Neural cell (in vitro differentiated cells): ENCODE measurements at regions not wholly inside any gene's neighbourhood (a gene's known extent, or its start where the extent isn't known, plus 50 kb on each side); places are given as distances from the start of the nearest gene placed in this dataset.

Source experiments
- H2AFZ ChIP-seq: fragments of 200-600, 300-800 bp; sonication (generic), shearing (Covaris generic); 2 replicates; pipeline ENCODE4 v1.6.0; 2014; ENCODE audit warnings: low read depth, mild to moderate bottlenecking, antibody characterized with exemption, low read length, moderate library complexity
- H3F3A ChIP-seq: fragments of 200-600 bp; shearing (Covaris generic); 2 replicates; pipeline ENCODE4 v1.6.1; 2016; ENCODE audit warnings: mild to moderate bottlenecking, moderate library complexity, mixed read lengths, antibody characterized with exemption, low read length; ENCODE audit not compliant: insufficient read depth, poor library complexity, severe bottlenecking
- H3K27ac ChIP-seq: fragments of 200-600, 300-800 bp; sonication (generic), shearing (Covaris generic); 2 replicates; pipeline ENCODE4 v1.5.1; 2014; ENCODE audit warnings: mild to moderate bottlenecking, low read length, moderate library complexity
- H3K27me3 ChIP-seq: fragments of 300-800, 200-600 bp; sonication (generic), shearing (Covaris generic); 2 replicates; pipeline ENCODE4 v1.6.0; 2014; ENCODE audit warnings: mild to moderate bottlenecking, low read depth, low read length, moderate library complexity; ENCODE audit not compliant: insufficient read depth
- H3K36me3 ChIP-seq: fragments of 300-800, 200-600 bp; sonication (generic), shearing (Covaris generic); 2 replicates; pipeline ENCODE4 v1.5.1; 2014; ENCODE audit warnings: mild to moderate bottlenecking, antibody characterized with exemption, low read length, moderate library complexity; ENCODE audit not compliant: insufficient read depth
- H3K4me2 ChIP-seq: fragments of 300-800, 200-600 bp; sonication (generic), shearing (Covaris generic); 2 replicates; pipeline ENCODE4 v1.6.0; 2014; ENCODE audit warnings: mild to moderate bottlenecking, low read length
- H3K4me3 ChIP-seq: fragments of 300-800, 200-600 bp; sonication (generic), shearing (Covaris generic); 2 replicates; pipeline ENCODE4 v1.5.1; 2014; ENCODE audit warnings: mild to moderate bottlenecking, low read length, moderate library complexity
- H3K79me2 ChIP-seq: fragments of 200-600 bp; shearing (Covaris generic); replicated peaks from 2 replicates; pipeline ENCODE4 v1.6.0; 2014; ENCODE audit warnings: mild to moderate bottlenecking, low read length, moderate library complexity; ENCODE audit not compliant: insufficient read depth
- H3K9ac ChIP-seq: fragments of 300-800, 200-600 bp; sonication (generic), shearing (Covaris generic); 2 replicates; pipeline ENCODE4 v1.6.1; 2016; ENCODE audit warnings: mild to moderate bottlenecking, low read length, mixed read lengths
- H3K9me2 ChIP-seq: fragments of 200-600 bp; shearing (Covaris generic); 2 replicates; pipeline ENCODE4 v1.6.1; 2016; ENCODE audit warnings: mild to moderate bottlenecking, low read length, mixed read lengths; ENCODE audit not compliant: insufficient read depth
- H3K9me3 ChIP-seq: fragments of 200-600, 300-800 bp; sonication (generic), shearing (Covaris generic); 2 replicates; pipeline ENCODE4 v1.6.1; 2016; ENCODE audit warnings: mild to moderate bottlenecking, mixed run types, low read length, moderate library complexity, mixed read lengths
- H4K20me1 ChIP-seq: fragments of 200-600 bp; shearing (Covaris generic); 2 replicates; pipeline ENCODE4 v1.6.1; 2016; ENCODE audit warnings: mild to moderate bottlenecking, mixed run types; ENCODE audit not compliant: insufficient read depth
- EP300 ChIP-seq: fragments of 450-650 bp; conservative IDR thresholded peaks from 2 replicates; pipeline ENCODE4 v1.6.1; 2014; ENCODE audit warnings: antibody characterized with exemption, mild to moderate bottlenecking, moderate library complexity; ENCODE audit not compliant: poor library complexity, severe bottlenecking
- EZH2 ChIP-seq: fragments of 200-600, 300-800 bp; shearing (Covaris generic), sonication (generic); IDR thresholded peaks from 2 replicates; pipeline ENCODE4 v1.6.1; 2014; ENCODE audit warnings: antibody characterized with exemption, low read length, borderline replicate concordance, mild to moderate bottlenecking; ENCODE audit not compliant: insufficient read depth, poor library complexity, severe bottlenecking
- MXI1 ChIP-seq: fragments of 450-650 bp; conservative IDR thresholded peaks from 2 replicates; pipeline ENCODE4 v1.6.1; 2014; ENCODE audit warnings: antibody characterized with exemption, mild to moderate bottlenecking; ENCODE audit not compliant: poor library complexity, severe bottlenecking
- POLR2AphosphoS5 ChIP-seq: IDR thresholded peaks from 2 replicates; pipeline ENCODE4 v1.6.1; 2012
- RAD21 ChIP-seq: fragments of 450-650 bp; conservative IDR thresholded peaks from 2 replicates; pipeline ENCODE4 v1.6.1; 2014; ENCODE audit warnings: antibody characterized with exemption, mild to moderate bottlenecking, moderate library complexity
- SMC3 ChIP-seq: fragments of 450-650 bp; conservative IDR thresholded peaks from 2 replicates; pipeline ENCODE4 v1.6.1; 2014; ENCODE audit warnings: antibody characterized with exemption, mild to moderate bottlenecking, moderate library complexity; ENCODE audit not compliant: poor library complexity
- TAF1 ChIP-seq: IDR thresholded peaks from 2 replicates; pipeline ENCODE4 v1.6.1; 2012; ENCODE audit warnings: low read depth
- TF ChIP-seq, protein P1 (sequence below): fragments of 450-650 bp; IDR thresholded peaks from 2 replicates; pipeline ENCODE4 v1.5.1; 2014; ENCODE audit warnings: antibody characterized with exemption, mild to moderate bottlenecking, moderate library complexity; ENCODE audit not compliant: poor library complexity, severe bottlenecking
- TF ChIP-seq, protein P2 (sequence below): IDR thresholded peaks from 2 replicates; pipeline ENCODE4 v1.6.1; 2012; ENCODE audit warnings: borderline replicate concordance

DNA sequence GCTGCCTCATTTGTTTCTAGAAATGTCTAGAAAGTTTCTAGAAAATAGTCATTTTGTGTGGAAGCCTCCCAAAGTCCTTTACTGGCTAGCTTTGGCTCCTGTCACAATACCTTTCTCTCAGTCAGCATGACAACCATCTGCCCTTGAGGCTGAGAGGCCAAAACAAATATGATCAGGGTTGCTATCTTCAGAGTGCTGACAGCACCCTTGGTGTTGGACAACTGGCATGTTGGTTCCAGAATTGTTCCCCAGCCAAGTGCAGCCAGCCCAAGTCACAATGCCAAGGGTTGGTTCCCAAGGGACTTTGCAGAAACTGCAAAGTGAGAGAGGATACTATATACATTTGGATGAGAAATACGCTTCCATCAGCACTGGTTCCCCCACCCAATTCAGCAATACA is 140.9 kb upstream of the GAS1 start:
- no peak overlapping the region for H3K4me2 ChIP-seq
- no peaks in the 10 kb centered on the region for H4K20me1 ChIP-seq
- no peaks in the 10 kb centered on the region for H3F3A ChIP-seq
- no peaks in the 10 kb centered on the region for H3K79me2 ChIP-seq
- H3K4me3 ChIP-seq, result no peak overlapping the region
- no peaks in the 10 kb centered on the region for H3K27me3 ChIP-seq
- no peak overlapping the region for H3K9ac ChIP-seq
- TF ChIP-seq EP300, result no peak
- TF ChIP-seq, protein P1, sequence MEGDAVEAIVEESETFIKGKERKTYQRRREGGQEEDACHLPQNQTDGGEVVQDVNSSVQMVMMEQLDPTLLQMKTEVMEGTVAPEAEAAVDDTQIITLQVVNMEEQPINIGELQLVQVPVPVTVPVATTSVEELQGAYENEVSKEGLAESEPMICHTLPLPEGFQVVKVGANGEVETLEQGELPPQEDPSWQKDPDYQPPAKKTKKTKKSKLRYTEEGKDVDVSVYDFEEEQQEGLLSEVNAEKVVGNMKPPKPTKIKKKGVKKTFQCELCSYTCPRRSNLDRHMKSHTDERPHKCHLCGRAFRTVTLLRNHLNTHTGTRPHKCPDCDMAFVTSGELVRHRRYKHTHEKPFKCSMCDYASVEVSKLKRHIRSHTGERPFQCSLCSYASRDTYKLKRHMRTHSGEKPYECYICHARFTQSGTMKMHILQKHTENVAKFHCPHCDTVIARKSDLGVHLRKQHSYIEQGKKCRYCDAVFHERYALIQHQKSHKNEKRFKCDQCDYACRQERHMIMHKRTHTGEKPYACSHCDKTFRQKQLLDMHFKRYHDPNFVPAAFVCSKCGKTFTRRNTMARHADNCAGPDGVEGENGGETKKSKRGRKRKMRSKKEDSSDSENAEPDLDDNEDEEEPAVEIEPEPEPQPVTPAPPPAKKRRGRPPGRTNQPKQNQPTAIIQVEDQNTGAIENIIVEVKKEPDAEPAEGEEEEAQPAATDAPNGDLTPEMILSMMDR, result no peak
- TF ChIP-seq, protein P2, sequence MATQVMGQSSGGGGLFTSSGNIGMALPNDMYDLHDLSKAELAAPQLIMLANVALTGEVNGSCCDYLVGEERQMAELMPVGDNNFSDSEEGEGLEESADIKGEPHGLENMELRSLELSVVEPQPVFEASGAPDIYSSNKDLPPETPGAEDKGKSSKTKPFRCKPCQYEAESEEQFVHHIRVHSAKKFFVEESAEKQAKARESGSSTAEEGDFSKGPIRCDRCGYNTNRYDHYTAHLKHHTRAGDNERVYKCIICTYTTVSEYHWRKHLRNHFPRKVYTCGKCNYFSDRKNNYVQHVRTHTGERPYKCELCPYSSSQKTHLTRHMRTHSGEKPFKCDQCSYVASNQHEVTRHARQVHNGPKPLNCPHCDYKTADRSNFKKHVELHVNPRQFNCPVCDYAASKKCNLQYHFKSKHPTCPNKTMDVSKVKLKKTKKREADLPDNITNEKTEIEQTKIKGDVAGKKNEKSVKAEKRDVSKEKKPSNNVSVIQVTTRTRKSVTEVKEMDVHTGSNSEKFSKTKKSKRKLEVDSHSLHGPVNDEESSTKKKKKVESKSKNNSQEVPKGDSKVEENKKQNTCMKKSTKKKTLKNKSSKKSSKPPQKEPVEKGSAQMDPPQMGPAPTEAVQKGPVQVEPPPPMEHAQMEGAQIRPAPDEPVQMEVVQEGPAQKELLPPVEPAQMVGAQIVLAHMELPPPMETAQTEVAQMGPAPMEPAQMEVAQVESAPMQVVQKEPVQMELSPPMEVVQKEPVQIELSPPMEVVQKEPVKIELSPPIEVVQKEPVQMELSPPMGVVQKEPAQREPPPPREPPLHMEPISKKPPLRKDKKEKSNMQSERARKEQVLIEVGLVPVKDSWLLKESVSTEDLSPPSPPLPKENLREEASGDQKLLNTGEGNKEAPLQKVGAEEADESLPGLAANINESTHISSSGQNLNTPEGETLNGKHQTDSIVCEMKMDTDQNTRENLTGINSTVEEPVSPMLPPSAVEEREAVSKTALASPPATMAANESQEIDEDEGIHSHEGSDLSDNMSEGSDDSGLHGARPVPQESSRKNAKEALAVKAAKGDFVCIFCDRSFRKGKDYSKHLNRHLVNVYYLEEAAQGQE, result no peak
- TF ChIP-seq RAD21, result no peak
- TF ChIP-seq SMC3, result no peak
- no peak for TF ChIP-seq EZH2
- no peak for TF ChIP-seq POLR2AphosphoS5
- no peak for TF ChIP-seq MXI1
- TF ChIP-seq TAF1, result no peak
- H3K9me3 ChIP-seq, result no peaks in the 10 kb centered on the region
- H3K36me3 ChIP-seq, result no peaks in the 10 kb centered on the region
- H3K27ac ChIP-seq, result no peak overlapping the region
- H3K9me2 ChIP-seq, result no peaks in the 10 kb centered on the region
- H2AFZ ChIP-seq, result no peak overlapping the region

DNA sequence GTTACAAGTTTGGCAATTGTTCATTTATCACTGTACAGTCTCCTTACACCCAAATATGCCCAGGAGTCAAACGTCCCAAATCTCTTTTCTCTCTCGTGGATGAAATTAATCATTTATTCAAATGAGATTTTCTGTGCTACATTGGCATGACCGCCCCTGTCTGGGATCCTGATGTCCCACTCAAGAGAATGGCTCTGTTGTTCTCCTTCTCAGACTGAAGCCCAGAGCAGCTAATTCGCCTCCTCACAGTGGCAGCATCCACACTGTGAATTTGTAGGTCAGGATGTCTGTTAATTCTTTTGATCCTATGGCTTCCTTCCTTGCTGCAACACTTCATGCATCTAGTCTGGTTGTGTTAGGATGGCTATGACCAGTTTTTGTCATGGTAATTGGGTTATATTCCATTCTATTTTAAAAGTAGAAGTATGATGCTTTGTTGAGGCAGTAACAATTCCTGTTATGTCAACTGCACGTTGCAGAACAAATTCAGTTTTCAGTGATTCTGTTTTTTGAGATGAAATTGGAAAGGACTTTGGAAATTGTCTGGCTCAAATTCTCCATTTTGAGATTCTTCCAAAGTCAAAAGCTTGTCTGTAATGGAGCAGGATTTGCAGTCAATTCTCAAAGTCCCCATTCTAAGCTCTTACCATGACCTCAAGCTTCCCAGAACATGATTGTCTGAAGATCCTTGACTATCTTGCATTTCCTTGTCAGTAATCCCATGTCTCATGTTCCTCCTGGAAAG is 141.5 kb upstream of the GAS1 start:
- Histone ChIP-seq H3K4me3 (no peak overlapping the region), H3K4me2 (no peak overlapping the region), H4K20me1 (no peaks in the 10 kb centered on the region), H3K27ac (no peak overlapping the region), H3K27me3 (no peaks in the 10 kb centered on the region), H3K9me2 (no peaks in the 10 kb centered on the region), H3K9me3 (no peaks in the 10 kb centered on the region), H3K79me2 (no peaks in the 10 kb centered on the region), H2AFZ (no peak overlapping the region), H3K9ac (no peak overlapping the region), H3K36me3 (no peaks in the 10 kb centered on the region), H3F3A (no peaks in the 10 kb centered on the region)
- TF ChIP-seq EZH2 (no peak), POLR2AphosphoS5 (no peak), MXI1 (no peak), TAF1 (no peak), RAD21 (no peak), EP300 (no peak), SMC3 (no peak)
- TF ChIP-seq, protein P2, result no peak
- TF ChIP-seq, protein P1, result no peak
